ENCODE measurements at regions not wholly inside any gene's neighbourhood (a gene's known extent, or its start where the extent isn't known, plus 50 kb on each side); places are given as distances from the start of the nearest gene placed in this dataset.

- TF ChIP-seq CTCF (IDR thresholded peaks at IDR 0.05) (no peak), EP300 (IDR thresholded peaks at IDR 0.05) (no peak), POLR2AphosphoS2 (conservative IDR thresholded peaks at IDR 0.05; ENCODE audit: low read length) (no peak), MAFK (IDR thresholded peaks at IDR 0.05; ENCODE audit: partially characterized antibody) (no peak), CHD4 (IDR thresholded peaks at IDR 0.05; ENCODE audit: borderline replicate concordance) (no peak), POLR2A (IDR thresholded peaks at IDR 0.05; ENCODE audit: low read length) (no peak), NFE2L2 (conservative IDR thresholded peaks at IDR 0.05; ENCODE audit: low read length) (no peak), CEBPB (IDR thresholded peaks at IDR 0.05) (no peak)
These were observed 303.6 kb upstream of the KIF2A start for GRCh38 chr5:62002436-62002835.
